GM12878 (cell line): ENCODE measurements at regions not wholly inside any gene's neighbourhood (a gene's known extent, or its start where the extent isn't known, plus 50 kb on each side); places are given as distances from the start of the nearest gene placed in this dataset.

Experiments
- ATAC-seq: fragments of 200-7000 bp; cut with Tn5 transposase; 3 replicates; pipeline ENCODE4 v1.9.1; 2020; ENCODE audit warnings: mild to moderate bottlenecking, moderate library complexity
- BruUV-seq: library from RNA; stranded (reverse); fragments of 400-500 nt; replicated peaks from 2 replicates; lab custom pipeline; 2021; lab: Mats Ljungman, UMichigan
- CTCF ChIA-PET: fragments of 300-600 bp; sonication (Branson Sonifier 250); formaldehyde crosslinking; extraction: SDS; loops from one replicate; lab custom pipeline; 2021; ENCODE audit warnings: inconsistent platforms; lab: Yijun Ruan, JAX
- POLR2A ChIA-PET: fragments of 350-600 bp; formaldehyde crosslinking; extraction: SDS; loops from one replicate; lab custom pipeline; 2021; ENCODE audit warnings: inconsistent platforms; lab: Charles Lee
- RAD21 ChIA-PET: fragments of 300-600 bp; sonication (Branson Sonifier 250); formaldehyde crosslinking; loops from one replicate; lab custom pipeline; 2023; ENCODE audit warnings: antibody characterized with exemption; ENCODE audit not compliant: unreplicated experiment; lab: Charles Lee
- SMC1A ChIA-PET: fragments of 300-600 bp; sonication (Branson Sonifier 250); formaldehyde crosslinking; loops from one replicate; lab custom pipeline; 2023; ENCODE audit not compliant: unreplicated experiment, uncharacterized antibody; lab: Charles Lee
- DNase-seq: peaks from one replicate; pipeline ENCODE4 v3.0.0-alpha.2; 2011; ENCODE audit warnings: low read depth, low spot score
- FAIRE-seq: peaks from 3 replicates; lab custom pipeline; 2011; peaks lifted over from hg19 to GRCh38; lab: Jason Lieb, UNC
- H2AFZ ChIP-seq: 2 replicates; pipeline ENCODE4 v1.6.0; 2011; ENCODE audit warnings: low read depth, low read length, control low read depth; ENCODE audit not compliant: control insufficient read depth
- H3K27ac ChIP-seq: 2 replicates; pipeline ENCODE4 v1.5.1; 2011; ENCODE audit warnings: control low read depth; ENCODE audit not compliant: control insufficient read depth, insufficient read depth
- H3K27me3 ChIP-seq, 2 experiments: replicated peaks in 1 of 2; 2 replicates each; pipeline versions ENCODE4 v1.6.0 to v1.6.1; 2011; ENCODE audit warnings: low read length in 1 of 2; ENCODE audit not compliant: control insufficient read depth in 2 of 2, insufficient read depth in 2 of 2
- H3K36me3 ChIP-seq, 2 experiments: 2 replicates each; pipeline ENCODE4 v1.5.1; 2011; ENCODE audit warnings: low read length in 1 of 2; ENCODE audit not compliant: control insufficient read depth in 2 of 2, insufficient read depth in 2 of 2
- H3K4me1 ChIP-seq: 2 replicates; pipeline ENCODE4 v1.6.1; 2011; ENCODE audit warnings: mild to moderate bottlenecking, low read length, moderate library complexity, mixed read lengths; ENCODE audit not compliant: control insufficient read depth, insufficient read depth
- H3K4me2 ChIP-seq: 2 replicates; pipeline ENCODE4 v1.6.0; 2011; ENCODE audit warnings: control low read depth; ENCODE audit not compliant: control insufficient read depth, insufficient read depth
- H3K4me3 ChIP-seq: fragments of 200-600 bp; sonication (generic); 2 replicates; pipeline ENCODE4 v1.5.1; 2016
- H3K79me2 ChIP-seq: 2 replicates; pipeline ENCODE4 v1.6.0; 2011; ENCODE audit warnings: low read length; ENCODE audit not compliant: control insufficient read depth, insufficient read depth
- H3K9ac ChIP-seq: 2 replicates; pipeline ENCODE4 v1.8.0; 2011; ENCODE audit warnings: low read length, control low read depth, mixed read lengths; ENCODE audit not compliant: control insufficient read depth, insufficient read depth
- H3K9me3 ChIP-seq: replicated peaks from 3 replicates; pipeline ENCODE4 v1.5.1; 2011; ENCODE audit warnings: mild to moderate bottlenecking, low read length; ENCODE audit not compliant: control insufficient read depth, insufficient read depth
- H4K20me1 ChIP-seq: 2 replicates; pipeline ENCODE4 v1.6.0; 2011; ENCODE audit not compliant: control insufficient read depth, insufficient read depth
- ATF7 ChIP-seq: fragments of 450-650 bp; IDR thresholded peaks from 2 replicates; pipeline ENCODE4 v1.6.1; 2016; ENCODE audit warnings: low read depth, mild to moderate bottlenecking
- CREB1 ChIP-seq: IDR thresholded peaks from 2 replicates; pipeline ENCODE4 v1.6.1; 2012; ENCODE audit warnings: low read depth, mild to moderate bottlenecking, inconsistent platforms
- E4F1 ChIP-seq: fragments of 450-650 bp; IDR thresholded peaks from 2 replicates; pipeline ENCODE4 v1.6.1; 2018; ENCODE audit warnings: borderline replicate concordance, mild to moderate bottlenecking; ENCODE audit not compliant: partially characterized antibody
- GABPA ChIP-seq: IDR thresholded peaks from 2 replicates; pipeline ENCODE4 v1.6.1; 2014; ENCODE audit warnings: antibody characterized with exemption, low read depth, mild to moderate bottlenecking, inconsistent platforms
- HSF1 ChIP-seq: fragments of 150-350 bp; IDR thresholded peaks from 2 replicates; pipeline ENCODE4 v1.6.1; 2014; ENCODE audit warnings: mild to moderate bottlenecking, low read depth, low read length
- MAX ChIP-seq: IDR thresholded peaks from 2 replicates; pipeline ENCODE4 v1.6.1; 2012; ENCODE audit warnings: low read depth, low read length, improper control_type of control experiment
- MEF2A ChIP-seq: IDR thresholded peaks from 2 replicates; pipeline ENCODE4 v1.6.1; 2011; ENCODE audit warnings: low read depth, mild to moderate bottlenecking, low read length, moderate library complexity; ENCODE audit not compliant: insufficient read depth
- RCOR1 ChIP-seq: conservative IDR thresholded peaks from 2 replicates; pipeline ENCODE4 v1.6.1; 2012; ENCODE audit warnings: low read depth, low read length, improper control_type of control experiment
- TCF7 ChIP-seq: IDR thresholded peaks from 2 replicates; pipeline ENCODE4 v1.6.1; 2014; ENCODE audit warnings: antibody characterized with exemption, borderline replicate concordance
- YBX1 ChIP-seq: fragments of 450-650 bp; IDR thresholded peaks from 2 replicates; pipeline ENCODE4 v1.6.1; 2016; ENCODE audit warnings: antibody characterized with exemption
- ZBTB4 ChIP-seq: fragments of 450-650 bp; formaldehyde crosslinking; IDR thresholded peaks from 2 replicates; pipeline ENCODE4 v1.4.0; 2022; ENCODE audit warnings: mild to moderate bottlenecking, moderate library complexity
- ZNF274 ChIP-seq: IDR thresholded peaks from one replicate; pipeline ENCODE4 v1.8.0; 2011; ENCODE audit not compliant: insufficient read length, insufficient read depth
- WGBS: methylation state at CpG from one replicate; pipeline ENCODE4 v1.1.6; 2016; ENCODE audit warnings: low lambda C conversion rate; ENCODE audit not compliant: insufficient replicate concordance, insufficient coverage; ENCODE audit errors: missing lambda C conversion rate; 5-methylcytosine and 5-hydroxymethylcytosine counted together
- in situ Hi-C: fragments of 300-500 bp; cut with MboI; formaldehyde crosslinking; loops from 9 replicates; pipeline ENCODE4 v1.14.3; 2018; ENCODE audit warnings: mixed read lengths
- intact Hi-C: fragments of 100-400 bp; cut with micrococcal nuclease; formaldehyde crosslinking; loops from one replicate; pipeline ENCODE4 v1.14.2; 2022; ENCODE audit not compliant: unreplicated experiment

GRCh38 chr5:154677921-154678320 is 77.3 kb upstream of the LARP1 start (continued):
- no peak for TF ChIP-seq MAX
- TF ChIP-seq, all 136 proteins: peak for 0

GRCh38 chr5:154676508-154676907 is 78.7 kb upstream of the LARP1 start:
- intact Hi-C loops (no loop called here), in situ Hi-C loops (no loop called here)
- Histone ChIP-seq H3K9ac (no peak overlapping the region), H4K20me1 (no peaks in the 10 kb centered on the region), H3K9me3 (no peaks in the 10 kb centered on the region; the same call in 2 of the 3 replicates), H3K4me2 (no peak overlapping the region), H3K79me2 (no peaks in the 10 kb centered on the region), H3K4me1 (no peaks in the 10 kb centered on the region), H3K27ac (no peak overlapping the region), H3K27me3 (no peaks in the 10 kb centered on the region), H3K4me3 (no peak overlapping the region), H2AFZ (no peak overlapping the region), H3K36me3 (no peaks in the 10 kb centered on the region)
- no peak for DNase-seq
- ChIA-PET RAD21 (no interaction called here), POLR2A (no interaction called here), CTCF (no interaction called here), SMC1A (interaction anchor here (0.9 kb wide), 1 partner anchor 104 kb away, joined by 3 read pairs; no protein-coding TSS in a partner anchor)
- no peak for ATAC-seq
- 42% methylated on average over 1 of the region's 1 CpG for WGBS
- FAIRE-seq = no peak
- TF ChIP-seq CREB1 = no peak
- TF ChIP-seq GABPA = no peak
- no peak for TF ChIP-seq E4F1
- no peak for TF ChIP-seq RCOR1
- no peak for TF ChIP-seq ZBTB4 (CRISPR knock-in tag)
- no peak for TF ChIP-seq MEF2A
- no peak for TF ChIP-seq HSF1
- no peak for TF ChIP-seq TCF7
- no peak for TF ChIP-seq ZNF274
- TF ChIP-seq ATF7 = no peak
- TF ChIP-seq YBX1 = no peak
- no TSS peak for BruUV-seq
